Ovary (tissue), 3 donors: ENCODE measurements at regions not wholly inside any gene's neighbourhood (a gene's known extent, or its start where the extent isn't known, plus 50 kb on each side); places are given as distances from the start of the nearest gene placed in this dataset.

Experiments used
- CTCF ChIP-seq, 3 donors: fragments of 450-650 bp in 2 of 3; fragments of 200-600 bp in 1 of 3; IDR thresholded peaks; one replicate each; pipeline versions ENCODE4 v1.5.1 to v1.8.0; 2016 to 2022; ENCODE audit warnings: antibody characterized with exemption in 3 of 3, mild to moderate bottlenecking in 1 of 3
- POLR2A ChIP-seq: fragments of 450-650 bp; IDR thresholded peaks from one replicate; pipeline ENCODE4 v1.6.1; 2017; ENCODE audit warnings: antibody characterized with exemption, mild to moderate bottlenecking, moderate library complexity
- donor health status: DM: no; HTN: no; CAD: no.

GRCh38 chr6:6919173-6919572 is 188.6 kb upstream of the RREB1 start:
- no peak for TF ChIP-seq CTCF (IDR thresholded peaks at IDR 0.05)
- no peak for TF ChIP-seq POLR2A
